UCSD-AML1 (cell line): ENCODE measurements at regions not wholly inside any gene's neighbourhood (a gene's known extent, or its start where the extent isn't known, plus 50 kb on each side); places are given as distances from the start of the nearest gene placed in this dataset.

Experiments used
- DNase-seq: peaks from one replicate; lab custom pipeline; 2025; ENCODE audit not compliant: unreplicated experiment; lab: John Stamatoyannopoulos, UW

- no peak for DNase-seq
Observed at GRCh38 chr2:204177251-204177976, 240.9 kb downstream of the ICOS start.

- DNase-seq, result peak; percentile 45
Observed at GRCh38 chr2:204177977-204178522, 241.5 kb downstream of the ICOS start.

DNA sequence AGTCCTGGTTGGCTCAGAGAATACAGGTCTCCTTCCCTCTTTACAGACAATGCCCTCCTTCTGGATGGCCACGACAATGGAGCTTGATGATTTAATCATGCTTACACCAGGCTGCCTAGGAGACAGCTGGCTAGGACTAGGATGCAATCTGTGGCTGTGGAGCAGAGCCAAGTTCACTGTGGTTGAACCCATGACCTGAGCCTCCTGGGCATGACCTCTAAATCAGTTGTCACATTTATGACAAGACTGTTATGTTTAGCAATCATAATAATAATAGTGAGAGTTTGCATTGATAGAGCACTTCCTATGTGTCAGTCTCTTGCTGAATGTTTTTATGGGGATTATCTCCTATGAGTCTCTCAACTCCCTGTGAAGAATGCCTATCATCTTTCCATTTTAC is 244.1 kb downstream of the ICOS start:
- DNase-seq, result no peak

DNA sequence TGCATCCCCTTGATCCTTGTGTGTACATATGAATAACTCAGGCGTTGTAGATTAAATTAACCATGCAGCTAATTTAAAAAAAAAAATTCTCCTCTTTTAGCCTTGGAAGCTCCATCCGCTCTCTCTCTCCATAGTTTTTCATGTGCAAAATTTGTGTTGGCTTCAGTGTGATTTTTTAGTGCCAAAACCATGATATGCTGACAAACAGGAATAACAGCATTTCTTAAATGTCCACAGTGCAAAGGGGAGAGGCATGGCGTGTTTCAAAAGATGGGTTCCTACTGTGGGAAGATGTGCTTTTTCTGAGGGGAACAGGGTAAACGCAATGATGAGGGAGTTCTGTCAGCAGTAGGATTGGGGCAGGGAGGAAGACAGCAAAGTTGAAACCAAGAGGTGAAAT is 247.0 kb downstream of the ICOS start:
- no peak for DNase-seq

GRCh38 chr2:204184226-204184625 is 247.7 kb downstream of the ICOS start:
- DNase-seq, result no peak

- DNase-seq, result no peak
Observed at GRCh38 chr2:204187229-204188083, 250.9 kb downstream of the ICOS start.

- no peak for DNase-seq
Observed at GRCh38 chr2:204191574-204191973, 255.0 kb downstream of the ICOS start.

GRCh38 chr2:204195498-204195897 is 258.9 kb downstream of the ICOS start:
- DNase-seq, result no peak

DNA sequence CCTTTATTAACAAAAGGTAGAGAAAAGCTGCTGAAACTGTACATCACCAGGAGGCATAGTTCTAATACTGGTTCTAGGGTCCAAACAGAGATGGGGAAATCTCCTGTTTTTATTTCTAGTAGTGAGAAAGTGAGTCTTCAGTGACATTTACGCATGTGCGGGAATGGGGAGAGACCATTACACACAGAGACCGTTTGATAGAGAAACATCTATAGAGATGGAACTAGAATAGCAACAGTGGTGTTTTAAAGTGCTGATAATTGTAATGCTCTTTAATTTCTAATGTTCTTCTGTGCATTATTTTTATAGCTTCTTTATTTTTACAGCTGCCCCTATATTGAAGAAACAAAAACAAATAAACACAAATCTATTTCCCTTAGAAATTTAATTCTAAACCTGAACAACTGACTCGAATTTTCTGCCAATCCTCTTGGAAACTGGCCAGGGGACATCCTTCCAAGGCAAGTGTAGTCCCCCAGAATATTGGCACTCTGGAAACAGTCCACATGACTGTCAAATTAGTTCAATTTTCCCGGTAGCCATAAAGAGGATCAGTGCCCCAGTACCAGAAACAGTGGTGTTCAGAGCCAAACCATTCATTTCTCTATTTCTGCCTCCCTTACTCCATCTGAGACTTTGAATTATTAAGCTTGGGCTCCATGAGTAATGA is 260.9 kb downstream of the ICOS start:
- no peak for DNase-seq

DNA sequence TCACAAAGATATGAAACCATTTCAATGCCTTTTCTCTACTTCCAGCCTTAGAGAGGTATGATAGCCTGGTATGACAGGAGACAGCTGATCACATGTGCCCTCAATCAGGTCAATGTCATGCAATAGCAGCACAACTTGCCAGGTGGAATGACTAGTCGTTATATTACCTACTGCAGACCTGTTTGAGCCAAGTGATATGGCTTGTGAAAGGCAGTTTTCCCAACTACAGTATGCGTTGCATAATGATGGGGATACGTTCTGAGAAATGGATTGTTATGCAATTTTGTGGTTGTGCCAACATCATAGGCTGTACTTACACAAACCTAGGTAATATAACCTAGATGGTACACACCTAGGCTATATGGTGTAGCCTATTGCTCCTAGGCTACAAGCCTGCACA is 262.8 kb downstream of the ICOS start:
- no peak for DNase-seq

GRCh38 chr2:204201507-204201906 is 264.9 kb downstream of the ICOS start:
- no peak for DNase-seq

GRCh38 chr2:204202253-204202652 is 265.7 kb downstream of the ICOS start:
- DNase-seq, result no peak

DNA sequence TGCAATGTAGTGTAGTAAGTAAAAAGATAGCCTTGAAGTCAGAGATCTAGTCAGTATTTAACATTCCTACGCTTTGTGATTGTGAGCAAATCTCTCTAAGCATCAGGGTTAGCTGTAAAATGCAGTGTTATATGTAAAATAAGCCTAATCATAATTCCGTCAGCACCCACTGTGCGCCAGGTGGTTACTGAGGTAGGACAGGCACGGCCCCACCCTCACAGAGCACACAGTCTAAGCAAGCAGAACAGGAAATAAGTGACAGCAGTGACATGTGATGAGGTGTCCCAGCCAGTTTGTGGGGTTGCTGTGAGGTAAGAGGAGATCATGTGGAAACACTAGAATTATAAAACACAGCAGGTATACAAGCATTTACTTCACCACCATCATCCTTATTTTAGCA is 267.1 kb downstream of the ICOS start:
- DNase-seq, result no peak

- DNase-seq, result no peak
Observed at GRCh38 chr2:204205082-204205481, 268.5 kb downstream of the ICOS start.

GRCh38 chr2:204205538-204205937 is 269.0 kb downstream of the ICOS start:
- DNase-seq, result no peak

DNA sequence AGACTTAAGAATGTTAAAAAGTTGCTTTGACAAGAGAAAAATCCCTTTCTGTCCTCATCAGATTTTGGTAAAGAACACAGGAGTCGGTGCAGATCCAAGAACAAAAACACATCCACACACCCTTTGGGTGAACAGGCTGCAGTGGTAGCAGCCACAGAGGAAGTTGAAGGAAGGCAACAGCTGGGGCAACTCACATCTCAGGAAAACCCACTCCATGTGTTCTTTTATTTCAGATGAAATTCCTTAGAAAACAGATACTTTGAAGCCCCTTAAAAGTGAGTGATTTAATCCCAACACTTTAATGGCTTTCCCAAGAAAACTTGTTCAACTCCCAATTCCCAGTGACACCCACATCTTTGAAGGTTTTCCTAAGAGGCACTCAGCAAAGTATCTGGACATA is 271.3 kb downstream of the ICOS start:
- DNase-seq, result no peak

DNA sequence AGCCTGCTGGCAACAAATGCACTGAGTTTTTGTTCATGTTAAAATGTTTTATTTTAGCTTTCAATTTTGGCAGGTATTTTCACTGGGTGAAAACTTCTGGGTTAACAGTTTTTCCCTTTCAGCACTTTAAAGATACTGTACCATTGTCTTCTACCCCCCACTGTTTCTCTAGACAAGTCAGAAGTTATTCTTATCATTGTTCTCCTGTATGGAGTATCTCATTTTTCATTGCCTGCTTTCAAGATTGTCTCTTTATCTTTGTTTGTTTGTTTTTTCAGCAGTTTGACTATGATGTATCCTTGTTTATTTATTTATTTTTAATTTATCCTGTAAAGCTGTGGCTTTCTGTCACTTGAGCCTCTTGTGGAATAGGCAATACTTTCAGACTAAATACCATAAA is 277.0 kb downstream of the ICOS start:
- DNase-seq, result no peak

DNA sequence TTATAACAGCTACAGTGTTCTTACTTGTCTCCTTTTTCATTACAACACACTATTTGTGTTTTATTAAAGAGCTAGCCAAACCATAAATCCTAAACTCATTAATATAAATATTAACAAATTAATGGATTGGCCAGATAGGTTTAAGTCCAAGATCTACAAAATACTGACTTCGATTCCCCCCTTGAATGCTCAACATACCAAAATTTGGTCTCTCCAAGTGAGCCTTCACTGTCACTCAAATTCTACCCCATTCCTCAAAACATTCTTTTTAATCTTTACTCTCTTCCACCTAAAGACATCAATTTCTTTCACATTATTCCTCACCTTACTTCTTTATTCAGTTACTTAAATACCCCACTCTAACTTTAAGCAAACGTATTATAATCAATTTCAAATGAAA is 281.5 kb downstream of the ICOS start:
- DNase-seq, result no peak

- no peak for DNase-seq
Observed at GRCh38 chr2:204219196-204219595, 282.6 kb downstream of the ICOS start.

DNA sequence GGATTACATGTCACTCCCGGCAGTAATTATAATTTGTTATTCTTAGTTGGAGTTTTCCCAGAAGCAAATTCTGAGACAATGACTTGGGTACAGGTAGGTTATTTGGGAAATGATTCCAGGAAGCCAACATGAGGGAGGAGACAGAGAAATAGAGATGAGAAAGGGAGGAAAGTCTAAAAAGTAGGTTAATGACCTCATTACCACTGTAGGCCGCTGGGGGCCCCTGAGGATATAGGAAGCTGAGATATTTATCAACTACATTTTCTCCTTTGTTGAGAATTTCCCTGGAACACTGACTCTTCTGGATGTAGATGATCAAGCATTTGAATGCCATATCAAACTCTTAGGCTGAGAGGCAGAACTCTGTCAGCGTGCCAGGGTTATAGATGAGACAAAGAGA is 284.3 kb downstream of the ICOS start:
- DNase-seq, result no peak

GRCh38 chr2:204223046-204223445 is 286.5 kb downstream of the ICOS start:
- DNase-seq, result no peak

GRCh38 chr2:204223544-204223943 is 287.0 kb downstream of the ICOS start:
- no peak for DNase-seq
